ENCODE measurements at regions not wholly inside any gene's neighbourhood (a gene's known extent, or its start where the extent isn't known, plus 50 kb on each side); places are given as distances from the start of the nearest gene placed in this dataset.

GRCh38 chr4:8792491-8792890 lies 79.1 kb downstream of the HMX1 start:
- no peak for TF ChIP-seq CTCF (IDR thresholded peaks at IDR 0.05)
- TF ChIP-seq POLR2A (IDR thresholded peaks at IDR 0.05) = no peak
- no peak for TF ChIP-seq POLR2AphosphoS5 (IDR thresholded peaks at IDR 0.05)
- no peak for TF ChIP-seq EP300 (IDR thresholded peaks at IDR 0.05)

Data from stomach (tissue), 4 donors.